ENCODE measurements at regions not wholly inside any gene's neighbourhood (a gene's known extent, or its start where the extent isn't known, plus 50 kb on each side); places are given as distances from the start of the nearest gene placed in this dataset.

- TF ChIP-seq CTCF (IDR thresholded peaks at IDR 0.05) (no peak), POLR2AphosphoS5 (IDR thresholded peaks at IDR 0.05) (no peak), POLR2A (IDR thresholded peaks at IDR 0.05) (no peak)
Observed at GRCh38 chr14:98912655-98913054, 359.3 kb downstream of the BCL11B start.

All from prostate gland (tissue), 2 donors.